Calu3 (cell line): ENCODE measurements at regions not wholly inside any gene's neighbourhood (a gene's known extent, or its start where the extent isn't known, plus 50 kb on each side); places are given as distances from the start of the nearest gene placed in this dataset.

Experiments used
- BruUV-seq: library from RNA; stranded (reverse); fragments of 400-500 nt; replicated peaks from 2 replicates; lab custom pipeline; 2021; lab: Mats Ljungman, UMichigan
- CTCF ChIA-PET: fragments of 300-600 bp; sonication (Branson Sonifier 250); formaldehyde crosslinking; loops from one replicate; lab custom pipeline; 2022; ENCODE audit warnings: antibody characterized with exemption; lab: Charles Lee
- DNase-seq: peaks from one replicate; pipeline ENCODE4 v3.0.0; 2022
- H3K27ac Mint-ChIP-seq: one replicate; pipeline ENCODE4 v1.8.0; 2022; ENCODE audit warnings: mixed read lengths; ENCODE audit not compliant: unreplicated experiment
- H3K27me3 Mint-ChIP-seq: one replicate; pipeline ENCODE4 v1.8.0; 2022; ENCODE audit warnings: mixed read lengths; ENCODE audit not compliant: unreplicated experiment
- H3K36me3 Mint-ChIP-seq: one replicate; pipeline ENCODE4 v1.8.0; 2022; ENCODE audit warnings: mild to moderate bottlenecking, moderate library complexity, mixed read lengths; ENCODE audit not compliant: insufficient read depth, unreplicated experiment
- H3K4me1 Mint-ChIP-seq: one replicate; pipeline ENCODE4 v1.8.0; 2022; ENCODE audit warnings: mild to moderate bottlenecking, low read depth, mixed read lengths; ENCODE audit not compliant: unreplicated experiment
- H3K4me3 Mint-ChIP-seq: one replicate; pipeline ENCODE4 v1.8.0; 2022; ENCODE audit warnings: mild to moderate bottlenecking, low read depth, moderate library complexity, mixed read lengths; ENCODE audit not compliant: unreplicated experiment
- H3K9me3 Mint-ChIP-seq: one replicate; pipeline ENCODE4 v1.8.0; 2022; ENCODE audit warnings: low read depth, mixed read lengths; ENCODE audit not compliant: unreplicated experiment
- intact Hi-C: fragments of 100-400 bp; cut with micrococcal nuclease; formaldehyde crosslinking; loops from one replicate; pipeline ENCODE4 v1.10.0; 2022; ENCODE audit not compliant: unreplicated experiment
- TF ChIP-seq, protein P1 (sequence below): fragments of 200-600 bp; IDR thresholded peaks from one replicate; pipeline ENCODE4 v1.8.0; 2022; ENCODE audit warnings: antibody characterized with exemption; ENCODE audit not compliant: unreplicated experiment

GRCh38 chr1:60535713-60536112 lies 462.1 kb upstream of the C1orf87 start:
- H3K4me3 Mint-ChIP-seq: no peak overlapping the region
- no peaks in the 10 kb centered on the region for H3K9me3 Mint-ChIP-seq
- H3K27ac Mint-ChIP-seq: no peak overlapping the region
- H3K4me1 Mint-ChIP-seq: no peaks in the 10 kb centered on the region
- BruUV-seq: no TSS peak
- H3K36me3 Mint-ChIP-seq: no peaks in the 10 kb centered on the region
- DNase-seq: no peak
- no peaks in the 10 kb centered on the region for H3K27me3 Mint-ChIP-seq
- CTCF ChIA-PET: interaction anchor here (0.8 kb wide), 1 partner anchor 9 kb away, joined by 3 read pairs; no protein-coding TSS in a partner anchor
- TF ChIP-seq, protein P1, sequence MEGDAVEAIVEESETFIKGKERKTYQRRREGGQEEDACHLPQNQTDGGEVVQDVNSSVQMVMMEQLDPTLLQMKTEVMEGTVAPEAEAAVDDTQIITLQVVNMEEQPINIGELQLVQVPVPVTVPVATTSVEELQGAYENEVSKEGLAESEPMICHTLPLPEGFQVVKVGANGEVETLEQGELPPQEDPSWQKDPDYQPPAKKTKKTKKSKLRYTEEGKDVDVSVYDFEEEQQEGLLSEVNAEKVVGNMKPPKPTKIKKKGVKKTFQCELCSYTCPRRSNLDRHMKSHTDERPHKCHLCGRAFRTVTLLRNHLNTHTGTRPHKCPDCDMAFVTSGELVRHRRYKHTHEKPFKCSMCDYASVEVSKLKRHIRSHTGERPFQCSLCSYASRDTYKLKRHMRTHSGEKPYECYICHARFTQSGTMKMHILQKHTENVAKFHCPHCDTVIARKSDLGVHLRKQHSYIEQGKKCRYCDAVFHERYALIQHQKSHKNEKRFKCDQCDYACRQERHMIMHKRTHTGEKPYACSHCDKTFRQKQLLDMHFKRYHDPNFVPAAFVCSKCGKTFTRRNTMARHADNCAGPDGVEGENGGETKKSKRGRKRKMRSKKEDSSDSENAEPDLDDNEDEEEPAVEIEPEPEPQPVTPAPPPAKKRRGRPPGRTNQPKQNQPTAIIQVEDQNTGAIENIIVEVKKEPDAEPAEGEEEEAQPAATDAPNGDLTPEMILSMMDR: no peak
- intact Hi-C loops: no loop called here

GRCh38 chr1:60527567-60527966 lies 454.0 kb upstream of the C1orf87 start:
- Mint-ChIP-seq H3K36me3 (no peaks in the 10 kb centered on the region), H3K27me3 (no peaks in the 10 kb centered on the region), H3K4me3 (no peak overlapping the region), H3K4me1 (no peaks in the 10 kb centered on the region), H3K27ac (no peak overlapping the region), H3K9me3 (no peaks in the 10 kb centered on the region)
- BruUV-seq: no TSS peak
- no peak for DNase-seq
- TF ChIP-seq, protein P1: no peak
- CTCF ChIA-PET: interaction anchor here (1.4 kb wide), 1 partner anchor 8 kb away, joined by 3 read pairs; no protein-coding TSS in a partner anchor
- intact Hi-C loops: no loop called here

DNA sequence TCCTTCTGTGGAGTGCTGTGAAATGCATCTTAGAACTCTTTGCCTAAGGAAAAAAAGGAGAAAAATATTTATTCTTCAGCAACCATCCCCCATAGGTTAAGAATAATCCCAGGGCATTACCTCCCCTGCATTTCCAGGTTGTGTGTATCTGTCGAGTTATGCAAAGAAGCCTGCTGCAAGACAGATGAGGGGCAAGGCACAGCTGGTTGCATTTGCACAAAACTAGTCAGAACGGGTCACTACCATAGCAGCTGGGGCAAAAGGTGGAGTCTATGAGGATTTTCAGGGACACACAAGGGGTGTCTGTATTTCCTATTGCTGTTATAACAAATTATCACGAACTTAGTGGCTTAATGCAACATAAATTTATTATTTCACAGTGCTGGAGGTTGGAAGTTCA lies 443.4 kb upstream of the C1orf87 start:
- Mint-ChIP-seq H3K9me3 (peaks cover 2% of the 10 kb centered on the region), H3K27ac (no peak overlapping the region), H3K36me3 (no peaks in the 10 kb centered on the region), H3K4me3 (no peak overlapping the region), H3K27me3 (no peaks in the 10 kb centered on the region), H3K4me1 (no peaks in the 10 kb centered on the region)
- TF ChIP-seq, protein P1: no peak
- no TSS peak for BruUV-seq
- CTCF ChIA-PET: no interaction called here
- no peak for DNase-seq
- intact Hi-C loops: no loop called here

GRCh38 chr1:60510162-60510561 lies 436.6 kb upstream of the C1orf87 start:
- no TSS peak for BruUV-seq
- peaks cover 2% of the 10 kb centered on the region for H3K9me3 Mint-ChIP-seq
- intact Hi-C loops: no loop called here
- no peak for DNase-seq
- H3K4me1 Mint-ChIP-seq: no peaks in the 10 kb centered on the region
- TF ChIP-seq, protein P1: no peak
- no peaks in the 10 kb centered on the region for H3K36me3 Mint-ChIP-seq
- H3K27ac Mint-ChIP-seq: no peak overlapping the region
- CTCF ChIA-PET: no interaction called here
- H3K27me3 Mint-ChIP-seq: no peaks in the 10 kb centered on the region
- no peak overlapping the region for H3K4me3 Mint-ChIP-seq
